Cardiac fibroblast (primary cell): ENCODE measurements at regions not wholly inside any gene's neighbourhood (a gene's known extent, or its start where the extent isn't known, plus 50 kb on each side); places are given as distances from the start of the nearest gene placed in this dataset.

Experiments
- DNase-seq, 2 donors: peaks; one replicate each; pipeline versions ENCODE4 v3.0.0 to v3.0.0-alpha.2; 2010; ENCODE audit warnings: low read depth in 2 of 2
- H3K4me3 ChIP-seq, 2 donors: replicated peaks in 1 of 2; 1 replicate in 1 of 2; 2 replicates in 1 of 2; pipeline ENCODE4 v1.5.1; 2011; ENCODE audit warnings: low read depth in 2 of 2, low read length in 2 of 2, mild to moderate bottlenecking in 2 of 2, moderate library complexity in 1 of 2
- CTCF ChIP-seq: IDR thresholded peaks from one replicate; pipeline ENCODE4 v1.5.1; 2011; ENCODE audit warnings: low read depth, mild to moderate bottlenecking, low read length, inconsistent platforms

DNA sequence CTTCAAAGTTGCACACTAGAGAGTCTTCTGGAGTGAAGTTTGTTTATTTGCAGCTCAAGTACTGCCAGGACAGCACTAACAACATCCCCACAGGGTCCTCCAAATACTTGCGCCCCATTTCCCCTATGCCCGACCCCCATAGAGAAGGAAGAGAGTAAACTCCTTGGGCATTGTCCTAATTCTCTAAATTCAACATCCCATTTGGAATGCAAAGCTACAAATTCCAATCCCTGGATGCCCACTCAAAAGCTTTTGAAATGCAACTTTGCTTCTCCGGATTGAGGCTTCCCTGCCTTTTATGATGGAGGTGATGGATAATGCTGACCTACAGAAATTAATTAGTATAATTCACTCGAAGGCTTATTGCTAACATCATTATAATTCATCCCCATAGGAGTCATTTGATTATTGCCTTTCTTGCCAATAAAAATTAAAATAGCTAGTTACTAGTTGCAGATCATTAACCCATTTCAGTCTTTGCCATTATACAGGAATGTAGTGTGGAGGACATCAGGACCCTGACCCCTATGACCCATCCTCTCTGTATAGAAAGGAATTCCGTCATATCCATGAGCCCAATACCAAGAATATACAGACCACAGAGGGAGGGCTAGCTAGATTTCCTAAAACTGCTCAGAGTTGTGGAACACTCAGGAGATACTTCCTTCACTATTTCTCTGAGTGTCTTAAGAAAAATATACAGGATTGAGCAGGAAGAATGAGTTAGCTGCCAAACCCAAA lies 277.6 kb downstream of the ZNF608 start:
- no peak for TF ChIP-seq CTCF
- no peak overlapping the region for H3K4me3 ChIP-seq
- no peak for DNase-seq

DNA sequence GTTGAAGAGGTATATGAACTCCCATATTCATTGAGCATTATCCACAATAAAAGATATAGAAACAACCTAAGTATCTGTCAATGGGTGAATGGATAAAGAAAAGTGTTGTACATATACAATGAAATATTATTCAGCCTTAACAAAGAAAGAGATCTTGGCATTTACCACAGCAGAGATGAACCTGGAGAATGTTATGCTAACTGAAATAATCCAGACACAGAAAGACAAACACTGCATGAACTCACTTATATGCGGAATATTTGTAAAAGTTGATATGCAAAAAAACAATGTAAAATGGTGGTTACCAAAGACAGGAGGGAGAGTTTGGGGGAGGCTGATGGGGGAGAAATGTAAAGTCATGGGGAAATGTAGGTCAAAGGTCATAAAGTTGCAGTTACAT lies 278.7 kb downstream of the ZNF608 start:
- no peak overlapping the region for H3K4me3 ChIP-seq
- DNase-seq: no peak
- TF ChIP-seq CTCF: no peak

DNA sequence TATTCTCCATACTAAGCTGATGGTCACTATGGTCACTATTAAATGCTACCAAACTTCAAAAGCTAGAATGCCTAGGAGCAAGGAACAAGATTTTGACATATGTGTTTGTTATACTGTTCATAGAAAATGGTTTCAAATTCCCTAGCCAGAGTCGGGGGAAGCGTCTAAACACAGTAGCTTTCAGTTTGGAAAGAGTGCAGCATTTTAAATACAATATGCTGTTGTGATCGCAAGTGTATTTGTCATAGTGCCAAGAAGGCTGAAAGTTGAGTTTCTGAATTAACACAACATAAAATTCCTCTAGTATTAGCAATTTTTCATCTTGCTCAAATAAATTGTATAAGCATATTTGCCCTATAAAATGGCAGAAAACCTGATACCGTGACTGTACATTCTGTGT lies 280.4 kb downstream of the ZNF608 start:
- no peak overlapping the region for H3K4me3 ChIP-seq
- TF ChIP-seq CTCF: no peak
- no peak for DNase-seq

GRCh38 chr5:124463851-124464250 lies 282.6 kb downstream of the ZNF608 start:
- DNase-seq: no peak
- TF ChIP-seq CTCF: no peak

DNA sequence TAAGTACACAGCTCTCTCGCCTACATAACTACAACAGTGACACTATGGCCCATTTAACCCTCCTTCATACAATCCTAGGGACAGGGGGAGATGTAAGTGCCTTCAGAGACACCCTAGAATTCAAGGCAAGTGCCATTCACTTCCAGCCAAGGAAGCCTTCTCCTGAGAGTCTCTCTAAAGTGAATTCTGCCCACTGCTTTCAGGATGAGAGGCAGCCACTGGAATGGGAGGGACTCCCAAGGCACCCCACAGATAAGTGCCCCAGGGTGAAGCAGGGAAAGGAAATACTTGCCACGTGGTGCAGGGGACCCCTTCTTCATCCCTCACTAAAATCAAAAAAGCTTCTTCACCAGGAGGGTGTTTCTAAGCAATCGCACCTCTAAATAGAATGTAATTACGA lies 283.7 kb downstream of the ZNF608 start:
- no peak for DNase-seq
- no peak for TF ChIP-seq CTCF
- H3K4me3 ChIP-seq: no peak overlapping the region

More at GRCh38 chr5:124463851-124464250, 282.6 kb downstream of the ZNF608 start:
- no peak overlapping the region for H3K4me3 ChIP-seq

DNA sequence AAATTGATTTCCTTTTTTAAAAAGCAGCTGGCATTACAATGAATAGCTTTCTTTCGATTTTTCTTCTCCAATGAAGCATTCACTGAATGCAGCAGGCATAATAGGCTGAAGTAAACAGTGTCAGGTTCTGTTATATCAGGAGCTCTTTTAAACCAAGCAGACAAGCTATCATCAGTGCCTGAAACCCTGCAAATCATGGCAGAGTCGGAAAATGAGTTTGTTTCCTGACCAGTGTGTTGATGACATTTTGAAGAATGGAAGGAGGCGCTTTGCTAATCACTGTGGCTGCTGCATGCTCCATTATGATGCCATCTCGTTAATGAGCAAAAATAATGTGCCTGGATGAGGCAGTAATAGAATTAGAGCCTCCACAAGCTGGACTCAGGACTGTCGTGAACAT lies 284.5 kb downstream of the ZNF608 start:
- H3K4me3 ChIP-seq: no peak overlapping the region
- TF ChIP-seq CTCF: no peak
- no peak for DNase-seq

DNA sequence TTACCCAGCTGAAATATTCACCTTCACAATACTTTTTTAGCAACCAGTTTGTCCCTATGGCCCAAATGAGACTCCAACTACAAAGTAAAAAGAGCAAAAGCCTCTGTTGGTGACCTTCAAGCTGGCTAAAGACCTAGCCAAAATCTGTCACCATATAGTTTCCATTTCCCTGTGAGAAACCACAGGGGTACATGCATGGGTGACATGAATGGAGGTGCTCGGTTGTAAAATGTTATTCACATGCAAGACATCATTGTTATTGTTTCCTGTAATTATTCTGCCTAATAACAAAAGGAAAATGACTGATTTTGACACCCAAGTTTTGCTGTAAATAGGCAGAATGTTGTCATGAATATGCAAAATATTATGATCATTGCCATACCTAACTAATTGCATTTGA lies 285.3 kb downstream of the ZNF608 start:
- TF ChIP-seq CTCF: no peak
- DNase-seq: no peak
- no peak overlapping the region for H3K4me3 ChIP-seq
